EL (cell line): ENCODE measurements at regions not wholly inside any gene's neighbourhood (a gene's known extent, or its start where the extent isn't known, plus 50 kb on each side); places are given as distances from the start of the nearest gene placed in this dataset.

Experiments used
- DNase-seq: peaks from one replicate; pipeline ENCODE4 v3.0.0-alpha.2; 2016

DNA sequence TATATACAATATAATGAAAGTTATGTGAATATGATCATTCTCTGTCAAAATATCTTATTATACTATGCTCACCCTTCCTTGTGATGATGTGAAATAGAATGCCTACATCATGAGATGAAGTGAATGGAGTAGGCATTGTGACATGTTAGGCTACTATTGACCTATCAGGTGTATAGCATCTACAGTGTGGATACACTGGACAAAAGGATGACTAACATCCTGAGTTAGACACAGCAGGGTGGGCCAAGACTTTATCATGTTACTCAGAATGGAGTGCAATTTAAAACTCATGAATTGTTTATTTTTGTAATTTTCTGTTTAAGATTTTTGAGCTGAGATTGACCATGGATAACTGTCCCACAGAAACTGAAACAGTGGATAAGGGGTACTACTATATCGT is 53.4 kb upstream of the NAV3 start:
- DNase-seq, result no peak

- no peak for DNase-seq
These were observed 55.9 kb upstream of the NAV3 start for GRCh38 chr12:77774761-77775160.

DNA sequence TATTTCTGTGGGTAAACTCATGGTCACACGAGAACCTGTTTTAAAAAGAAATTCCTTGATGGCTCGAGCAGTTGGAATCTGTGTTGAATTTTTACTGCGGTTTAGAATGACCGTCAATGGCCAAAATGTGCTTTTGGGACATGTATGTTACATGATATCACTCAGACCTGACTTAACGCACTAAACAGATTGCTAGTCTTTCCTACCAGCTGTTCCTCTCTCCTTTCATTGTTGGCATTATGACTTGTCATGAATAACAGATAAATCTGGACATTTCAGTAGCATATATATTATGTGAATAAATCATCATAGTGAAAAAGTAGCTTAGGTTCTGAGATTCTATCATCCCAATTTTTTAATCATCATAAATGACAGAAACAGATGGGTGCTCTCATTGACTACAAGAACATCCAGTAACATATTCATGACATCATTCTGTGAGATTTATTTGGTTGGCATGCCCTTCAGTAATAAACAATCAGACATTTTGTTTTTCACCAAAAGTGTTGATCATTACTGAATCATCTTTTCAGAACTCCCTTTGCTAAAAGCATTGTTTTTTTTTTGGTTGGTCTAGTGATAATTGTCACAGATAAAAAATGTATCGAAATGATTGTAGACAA is 57.9 kb upstream of the NAV3 start:
- no peak for DNase-seq

DNA sequence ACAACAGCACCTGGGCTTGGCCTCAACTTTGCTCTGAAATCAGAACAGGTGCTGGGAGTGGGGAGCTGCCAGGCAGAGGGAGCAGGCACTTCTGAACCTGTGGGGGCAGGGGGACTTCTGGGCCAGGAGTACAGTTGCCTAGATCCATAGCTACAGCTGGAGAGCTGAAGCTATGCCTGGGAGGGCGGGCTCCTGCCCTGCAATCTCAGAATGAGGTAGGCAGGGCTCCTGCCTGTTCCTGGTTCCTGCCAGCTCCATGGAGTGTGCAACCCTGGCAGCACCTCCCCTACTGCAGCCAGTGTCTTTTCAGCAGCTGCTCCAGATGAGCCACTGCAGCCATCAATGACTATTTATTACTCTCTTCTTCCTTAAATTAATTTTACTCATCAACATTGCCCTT is 62.1 kb upstream of the NAV3 start:
- DNase-seq, result no peak

- DNase-seq, result no peak
These were observed 62.8 kb upstream of the NAV3 start for GRCh38 chr12:77767756-77768343.

- DNase-seq, result no peak
These were observed 63.4 kb upstream of the NAV3 start for GRCh38 chr12:77767335-77767734.

DNA sequence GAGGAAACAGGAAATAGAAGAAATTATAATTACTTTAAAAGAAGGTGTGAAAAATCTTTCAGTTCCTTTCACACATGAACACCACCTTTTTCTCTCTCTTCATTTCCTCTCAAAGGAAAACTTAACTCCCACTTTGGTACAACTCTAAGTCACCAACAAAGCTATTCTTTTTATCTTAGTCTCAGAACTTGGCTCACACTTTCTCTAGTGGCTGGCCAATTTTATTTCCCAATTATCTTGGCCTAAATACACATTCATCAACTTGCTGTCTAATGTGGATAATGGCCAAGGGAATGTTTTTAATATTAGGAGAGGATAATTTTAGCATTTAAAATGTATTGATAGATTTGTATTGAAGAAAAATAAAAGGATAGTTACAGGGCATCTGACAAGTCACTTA is 64.5 kb upstream of the NAV3 start:
- no peak for DNase-seq

DNA sequence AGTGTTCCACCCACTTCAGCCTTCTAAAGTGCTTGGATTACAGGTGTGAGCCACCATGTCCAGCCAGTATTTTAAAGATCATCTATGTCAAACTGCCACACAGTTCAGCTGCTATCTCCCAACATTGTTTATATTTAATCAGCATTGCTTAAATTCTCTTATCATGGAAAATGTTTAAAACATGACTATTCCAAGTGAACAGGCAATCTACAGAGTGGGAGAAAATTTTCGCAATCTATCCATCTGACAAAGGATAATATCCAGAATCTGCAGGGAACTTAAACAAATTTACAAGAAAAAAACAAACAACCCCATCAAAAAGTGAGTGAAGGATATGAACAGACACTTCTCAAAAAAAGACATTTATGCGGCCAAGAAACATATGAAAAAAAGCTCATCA is 69.4 kb upstream of the NAV3 start:
- no peak for DNase-seq

- no peak for DNase-seq
These were observed 70.2 kb upstream of the NAV3 start for GRCh38 chr12:77760271-77761025.

GRCh38 chr12:77754086-77754485 is 76.6 kb upstream of the NAV3 start:
- DNase-seq, result no peak

DNA sequence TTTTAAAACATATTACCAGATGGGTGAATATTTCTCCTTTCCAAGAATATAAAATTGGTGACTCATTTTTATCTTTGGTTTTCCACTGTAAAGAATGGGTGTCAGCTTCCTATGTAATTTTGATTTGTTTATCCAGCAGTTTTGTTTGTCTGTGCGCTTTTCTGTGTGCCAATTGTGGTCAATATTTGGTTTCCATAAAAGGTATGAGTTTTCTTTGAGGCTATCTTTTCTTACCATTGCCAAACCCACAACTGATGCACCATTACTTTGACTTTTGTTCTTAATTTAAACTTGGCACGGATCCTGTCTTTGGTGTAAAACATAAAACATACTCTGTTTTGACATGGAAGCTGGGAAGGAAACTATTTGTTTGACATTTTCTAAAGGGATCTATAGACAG is 78.8 kb upstream of the NAV3 start:
- DNase-seq, result no peak

DNA sequence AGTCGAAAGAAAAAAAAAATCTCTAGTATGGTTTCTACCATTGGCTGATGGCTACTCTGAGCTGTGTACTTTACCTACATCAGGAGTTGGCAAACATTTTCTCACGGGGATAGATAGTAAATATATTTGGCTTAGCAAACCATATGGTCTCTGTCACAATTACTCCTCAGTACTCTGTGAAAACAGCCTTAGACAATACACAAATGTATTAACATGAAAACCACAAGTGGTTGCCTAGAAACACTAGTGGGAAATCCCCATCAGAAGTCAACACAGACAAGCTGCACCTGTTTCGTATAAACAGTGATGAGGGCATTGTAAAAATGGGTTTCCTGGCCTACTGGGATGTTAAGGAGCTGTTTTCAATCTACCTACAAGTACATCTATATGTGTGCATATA is 84.6 kb upstream of the NAV3 start:
- no peak for DNase-seq

DNA sequence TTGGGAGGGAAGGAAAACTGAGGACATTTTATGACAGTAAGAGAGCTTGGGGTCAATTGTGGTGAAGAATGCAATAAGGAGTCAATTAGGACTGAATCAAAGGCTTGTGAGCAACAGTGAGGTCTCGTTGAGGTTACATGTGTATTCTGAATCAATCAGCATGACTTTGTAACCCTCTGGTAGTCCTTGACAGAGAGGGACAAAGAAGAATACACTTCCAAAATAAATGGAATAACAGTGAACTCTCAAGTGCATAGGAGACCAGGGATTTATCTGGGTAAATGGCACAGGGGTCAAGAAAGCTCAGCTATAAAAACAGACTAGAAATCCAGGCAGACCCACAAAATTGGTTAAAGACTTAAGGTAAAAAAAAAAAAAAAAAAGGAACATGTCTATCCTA is 85.1 kb upstream of the NAV3 start:
- DNase-seq, result no peak

- DNase-seq, result no peak
These were observed 88.1 kb upstream of the NAV3 start for GRCh38 chr12:77742631-77743030.

- no peak for DNase-seq
These were observed 88.6 kb upstream of the NAV3 start for GRCh38 chr12:77741974-77742517.

- no peak for DNase-seq
These were observed 94.3 kb upstream of the NAV3 start for GRCh38 chr12:77736219-77736965.

GRCh38 chr12:77734214-77734883 is 96.3 kb upstream of the NAV3 start:
- peak; percentile 39 for DNase-seq

GRCh38 chr12:77728018-77728417 is 102.7 kb upstream of the NAV3 start:
- no peak for DNase-seq

GRCh38 chr12:77727442-77728001 is 103.2 kb upstream of the NAV3 start:
- no peak for DNase-seq

- peak; percentile 75 for DNase-seq
These were observed 105.1 kb upstream of the NAV3 start for GRCh38 chr12:77725611-77726010.

- DNase-seq, result peak; percentile 28
These were observed 106.2 kb upstream of the NAV3 start for GRCh38 chr12:77724367-77724957.

DNA sequence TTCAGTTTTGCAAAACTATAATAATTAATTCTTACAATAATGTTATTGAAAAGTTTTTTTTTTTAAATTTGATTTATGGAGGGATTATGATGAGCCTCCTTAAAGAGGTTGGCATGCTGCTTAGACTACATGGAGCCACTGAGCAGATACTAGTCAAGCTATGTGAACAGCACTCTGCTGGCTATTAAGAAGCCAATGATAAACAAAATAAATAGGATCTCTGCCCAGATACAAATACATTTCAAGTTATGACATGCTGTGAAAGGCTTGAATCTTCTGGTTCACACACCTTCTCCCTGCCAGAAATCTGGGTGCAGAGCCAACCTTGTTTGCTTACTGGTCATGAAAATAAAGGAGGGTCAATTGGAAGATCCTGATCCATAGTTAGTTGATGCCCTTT is 107.4 kb upstream of the NAV3 start:
- DNase-seq, result no peak
